Heart left ventricle (tissue), 16 donors: ENCODE measurements at regions not wholly inside any gene's neighbourhood (a gene's known extent, or its start where the extent isn't known, plus 50 kb on each side); places are given as distances from the start of the nearest gene placed in this dataset.

Experiments
- ATAC-seq, 4 donors: fragments of 200-7000 bp; cut with Tn5 transposase; one replicate each; pipeline ENCODE4 v1.9.1; 2020 to 2022; ENCODE audit warnings: moderate library complexity in 4 of 4, mild to moderate bottlenecking in 3 of 4, moderate number of reproducible peaks in 1 of 4
- DNase-seq, 5 donors: peaks; one replicate each; pipeline ENCODE4 v3.0.0-alpha.2; 2020
- H3K27ac ChIP-seq, 12 donors: fragments of 200-600 bp; sonication (generic) in 4 of 12; one replicate each; pipeline versions ENCODE4 v1.5.0 to v1.8.0; 2016 to 2022; ENCODE audit warnings: mild to moderate bottlenecking in 2 of 12
- H3K27me3 ChIP-seq, 9 donors: fragments of 200-600 bp; sonication (generic) in 2 of 9; one replicate each; pipeline versions ENCODE4 v1.5.1 to v1.8.0; 2016 to 2022; ENCODE audit warnings: mild to moderate bottlenecking in 3 of 9
- H3K36me3 ChIP-seq, 9 donors: fragments of 200-600 bp; sonication (generic) in 2 of 9; one replicate each; pipeline versions ENCODE4 v1.5.0 to v1.8.0; 2018 to 2022; ENCODE audit warnings: mild to moderate bottlenecking in 2 of 9
- H3K4me1 ChIP-seq, 12 donors: fragments of 200-600 bp; sonication (generic) in 4 of 12; one replicate each; pipeline versions ENCODE4 v1.5.0 to v1.8.0; 2016 to 2022; ENCODE audit warnings: mild to moderate bottlenecking in 3 of 12
- H3K4me3 ChIP-seq, 12 donors: fragments of 200-600 bp; sonication (generic) in 4 of 12; one replicate each; pipeline versions ENCODE4 v1.5.0 to v1.8.0; 2017 to 2022; ENCODE audit warnings: mild to moderate bottlenecking in 9 of 12, moderate library complexity in 4 of 12
- H3K9me3 ChIP-seq, 12 donors: fragments of 200-600 bp; sonication (generic) in 4 of 12; one replicate each; pipeline versions ENCODE4 v1.5.0 to v1.8.0; 2016 to 2022; ENCODE audit warnings: mild to moderate bottlenecking in 1 of 12
- POLR2A ChIP-seq, 2 donors: fragments of 450-650 bp; IDR thresholded peaks; one replicate each; pipeline ENCODE4 v1.6.1; 2017; ENCODE audit warnings: antibody characterized with exemption in 2 of 2, mild to moderate bottlenecking in 2 of 2, moderate library complexity in 2 of 2
- WGBS, 4 donors: extraction: QIAGEN DNeasy Blood & Tissue Kit in 2 of 4; methylation state at CpG; one replicate each; pipeline versions ENCODE4 v1.1.5 to v1.1.7; 2013 to 2018; 5-methylcytosine and 5-hydroxymethylcytosine counted together
- intact Hi-C, 10 donors: fragments of 100-400 bp; cut with DNase I; formaldehyde crosslinking; loops; one replicate each; pipeline versions ENCODE4 v1.11.1 to v1.14.2; 2022
- TF ChIP-seq, protein P1 (sequence below), 12 donors: fragments of 200-600 bp; sonication (generic) in 4 of 12; IDR thresholded peaks; one replicate each; pipeline versions ENCODE4 v1.5.0 to v1.8.0; 2018 to 2022; ENCODE audit warnings: antibody characterized with exemption in 12 of 12, mild to moderate bottlenecking in 5 of 12
- donor health status: ischemic (EF 13 %, LVEDD 7.1; RV severe dilation, severe dysfunction).
- donor health status: healthy with polysubstance abuse.
- donor health status: DM: no; HTN: yes; CAD: no.
- donor health status: DM: no; HTN: no; CAD: no.
- donor health status: ischemic (EF 25% LVEDD 6.9; RV normal size, moderate dysfunction).
- donor health status: ischemic (EF 25% LVEDD 5.7; RV mildly dilated, moderate dysfunction).
- donor health status: healthy.
- donor health status: DM: yes; HTN: yes; CAD: no.
- donor health status: ischemic (EF 35%, LVEDD 5.7; RV mildly dilated, moderate dysfunction).
- donor health status: nonischemic (EF 11% LVEDD 7.7; RV severe dilation, severe dysfunction).
- donor health status: DM: yes; HTN: yes; CAD: no.
- donor health status: PGD.
- donor health status: ischemic (EF 29% LVEDD 5.4; RV normal size, mild dysfunction).
- donor health status: nonischemic (EF 23%, LVEDD 6.1; RV moderate dilation, normal function).

DNA sequence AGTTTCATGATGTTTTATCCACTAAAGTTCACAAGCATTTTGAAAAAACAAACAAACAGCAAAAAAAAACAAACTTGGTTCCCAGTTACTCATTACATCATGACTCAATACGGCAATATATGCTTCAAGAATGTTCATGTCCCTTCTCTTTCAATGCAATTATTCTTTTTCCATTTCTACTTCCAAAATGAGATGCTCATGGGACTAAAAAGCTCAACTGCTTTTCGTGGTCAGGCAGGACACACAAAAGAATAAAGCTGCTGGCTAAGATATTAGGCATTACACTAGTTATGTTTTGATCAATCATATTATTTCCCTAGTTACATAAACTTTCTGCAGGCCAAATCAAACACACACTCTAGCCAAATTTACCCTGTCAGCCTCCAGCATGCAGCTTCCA, 301.3 kb downstream of the EPHA4 start:
- Histone ChIP-seq H3K4me1 (peaks cover 0 to 10% (median 0%) of the 10 kb centered on the region in 12 donors), H3K27ac (no peak overlapping the region), H3K9me3 (no peaks in the 10 kb centered on the region), H3K36me3 (no peaks in the 10 kb centered on the region), H3K4me3 (no peak overlapping the region), H3K27me3 (no peaks in the 10 kb centered on the region)
- TF ChIP-seq, protein P1, sequence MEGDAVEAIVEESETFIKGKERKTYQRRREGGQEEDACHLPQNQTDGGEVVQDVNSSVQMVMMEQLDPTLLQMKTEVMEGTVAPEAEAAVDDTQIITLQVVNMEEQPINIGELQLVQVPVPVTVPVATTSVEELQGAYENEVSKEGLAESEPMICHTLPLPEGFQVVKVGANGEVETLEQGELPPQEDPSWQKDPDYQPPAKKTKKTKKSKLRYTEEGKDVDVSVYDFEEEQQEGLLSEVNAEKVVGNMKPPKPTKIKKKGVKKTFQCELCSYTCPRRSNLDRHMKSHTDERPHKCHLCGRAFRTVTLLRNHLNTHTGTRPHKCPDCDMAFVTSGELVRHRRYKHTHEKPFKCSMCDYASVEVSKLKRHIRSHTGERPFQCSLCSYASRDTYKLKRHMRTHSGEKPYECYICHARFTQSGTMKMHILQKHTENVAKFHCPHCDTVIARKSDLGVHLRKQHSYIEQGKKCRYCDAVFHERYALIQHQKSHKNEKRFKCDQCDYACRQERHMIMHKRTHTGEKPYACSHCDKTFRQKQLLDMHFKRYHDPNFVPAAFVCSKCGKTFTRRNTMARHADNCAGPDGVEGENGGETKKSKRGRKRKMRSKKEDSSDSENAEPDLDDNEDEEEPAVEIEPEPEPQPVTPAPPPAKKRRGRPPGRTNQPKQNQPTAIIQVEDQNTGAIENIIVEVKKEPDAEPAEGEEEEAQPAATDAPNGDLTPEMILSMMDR (IDR thresholded peaks at IDR 0.05), result no peak
- no peak for TF ChIP-seq POLR2A (IDR thresholded peaks at IDR 0.05)
- intact Hi-C loops, result no loop called here
- ATAC-seq (no peak), DNase-seq (no peak)
- 70 to 81% (median 77%) methylated on average over 2 of the region's 2 CpGs for WGBS, 4 donors

DNA sequence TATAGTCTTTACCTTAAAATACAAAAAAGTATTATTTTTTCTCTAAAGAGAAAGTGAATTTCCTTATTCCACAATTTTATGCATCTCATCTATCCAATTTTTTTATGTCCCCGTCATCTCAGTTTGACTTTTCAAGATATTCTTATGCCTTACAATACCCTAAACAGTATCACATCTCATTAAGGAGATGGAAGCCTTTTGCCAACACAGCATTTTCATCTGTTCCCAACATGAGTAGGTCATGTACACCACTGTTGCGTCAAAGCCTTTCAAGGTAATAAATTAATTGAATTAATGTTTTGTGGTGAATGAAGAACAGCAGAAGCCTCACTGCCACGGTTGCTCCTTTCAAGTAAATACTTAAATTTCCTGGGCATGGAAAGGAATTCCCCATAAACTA, 299.4 kb downstream of the EPHA4 start:
- H3K36me3 ChIP-seq, result no peaks in the 10 kb centered on the region
- H3K9me3 ChIP-seq, result no peaks in the 10 kb centered on the region
- ATAC-seq, result no peak
- TF ChIP-seq, protein P1 (IDR thresholded peaks at IDR 0.05), result no peak
- TF ChIP-seq POLR2A (IDR thresholded peaks at IDR 0.05), result no peak
- no peaks in the 10 kb centered on the region for H3K27me3 ChIP-seq
- peaks cover 0 to 7% (median 0%) of the 10 kb centered on the region in 12 donors for H3K4me1 ChIP-seq
- no peak overlapping the region for H3K27ac ChIP-seq
- no peak overlapping the region for H3K4me3 ChIP-seq
- 88 to 94% (median 91%) methylated on average over 3 of the region's 3 CpGs for WGBS, 4 donors
- DNase-seq, result no peak
- intact Hi-C loops, result no loop called here

DNA sequence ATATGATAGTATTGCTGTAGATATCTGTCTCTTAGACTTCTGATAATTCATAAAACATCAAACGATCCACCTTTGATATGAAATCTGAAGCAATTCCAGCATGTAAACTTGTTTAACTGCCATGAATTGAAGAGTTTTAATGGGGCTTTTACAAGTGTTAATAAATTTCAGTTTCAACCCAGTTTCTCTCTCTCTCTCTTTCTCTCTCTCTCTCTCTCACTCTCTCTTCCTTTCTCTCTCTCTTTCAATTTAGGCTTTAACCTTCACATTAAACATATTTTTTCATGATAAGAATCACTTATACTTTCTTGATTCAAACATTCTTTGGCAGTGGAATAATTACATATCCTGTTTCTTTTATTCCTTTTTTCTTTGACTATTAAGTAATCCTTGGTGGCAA, 296.1 kb downstream of the EPHA4 start:
- H3K27me3 ChIP-seq, result no peaks in the 10 kb centered on the region
- TF ChIP-seq, protein P1 (IDR thresholded peaks at IDR 0.05), result no peak
- TF ChIP-seq POLR2A (IDR thresholded peaks at IDR 0.05), result no peak
- WGBS, 4 donors, result 78 to 86% (median 84%) methylated on average over 1 of the region's 1 CpG
- no peak overlapping the region for H3K27ac ChIP-seq
- no peak for ATAC-seq
- H3K9me3 ChIP-seq, result no peaks in the 10 kb centered on the region
- intact Hi-C loops, result no loop called here
- no peaks in the 10 kb centered on the region for H3K36me3 ChIP-seq
- no peak for DNase-seq
- H3K4me3 ChIP-seq, result no peak overlapping the region
- H3K4me1 ChIP-seq, result no peaks in the 10 kb centered on the region

DNA sequence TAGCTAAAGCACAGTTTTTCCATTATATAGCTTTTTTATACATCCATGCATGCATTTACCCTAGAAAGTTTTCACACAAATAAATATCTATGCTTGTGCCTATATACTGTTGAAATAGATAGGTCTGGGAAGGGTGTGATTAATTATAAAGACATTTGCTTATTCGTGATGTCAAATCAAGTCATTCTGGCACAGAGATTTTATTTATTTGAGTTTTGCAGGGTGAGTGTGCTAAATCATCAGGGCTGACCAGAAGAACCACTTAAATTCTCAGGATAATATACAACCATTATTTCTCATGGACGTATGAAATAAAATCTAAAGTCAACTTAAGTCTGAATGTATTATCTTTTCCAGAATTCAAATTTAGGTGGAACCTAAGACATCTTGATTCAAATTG, 295.5 kb downstream of the EPHA4 start:
- intact Hi-C loops, result no loop called here
- DNase-seq (no peak), ATAC-seq (no peak)
- WGBS, 4 donors, result 93 to 95% (median 94%) methylated on average over 2 of the region's 2 CpGs
- H3K4me3 ChIP-seq, result no peak overlapping the region
- TF ChIP-seq, protein P1 (IDR thresholded peaks at IDR 0.05), result no peak
- no peak for TF ChIP-seq POLR2A (IDR thresholded peaks at IDR 0.05)
- H3K36me3 ChIP-seq, result no peaks in the 10 kb centered on the region
- H3K27ac ChIP-seq, result no peak overlapping the region
- H3K9me3 ChIP-seq, result no peaks in the 10 kb centered on the region
- H3K27me3 ChIP-seq, result no peaks in the 10 kb centered on the region
- no peaks in the 10 kb centered on the region for H3K4me1 ChIP-seq
